Bronchial epithelial cell (primary cell): ENCODE measurements at regions not wholly inside any gene's neighbourhood (a gene's known extent, or its start where the extent isn't known, plus 50 kb on each side); places are given as distances from the start of the nearest gene placed in this dataset.
"Not testable (repeated sequence)": the region's sequence is repeated elsewhere in the genome, so short reads cannot be mapped to it uniquely, and the experiment has no call there.

Experiments used
- DNase-seq: peaks from one replicate; pipeline ENCODE4 v3.0.0-alpha.2; 2010; ENCODE audit warnings: low read depth
- FAIRE-seq: peaks from 2 replicates; lab custom pipeline; 2011; peaks lifted over from hg19 to GRCh38; lab: Jason Lieb, UNC
- H3K27me3 ChIP-seq: 2 replicates; pipeline ENCODE4 v1.5.1; 2011; ENCODE audit warnings: low read length; ENCODE audit not compliant: control insufficient read depth, insufficient read depth
- H3K36me3 ChIP-seq: 2 replicates; pipeline ENCODE4 v1.5.1; 2011; ENCODE audit warnings: low read length; ENCODE audit not compliant: control insufficient read depth, insufficient read depth
- H3K4me3 ChIP-seq: 2 replicates; pipeline ENCODE4 v1.5.1; 2011; ENCODE audit warnings: mild to moderate bottlenecking, low read depth, low read length, control low read depth
- CTCF ChIP-seq: IDR thresholded peaks from 2 replicates; pipeline ENCODE4 v1.5.1; 2011; ENCODE audit warnings: mild to moderate bottlenecking, moderate library complexity, low read length, control low read depth, inconsistent platforms; ENCODE audit not compliant: insufficient read depth, severe bottlenecking

- TF ChIP-seq CTCF: no peak
- no peaks in the 10 kb centered on the region for H3K36me3 ChIP-seq
- no peak for DNase-seq
- no peak overlapping the region for H3K4me3 ChIP-seq
- no peak for FAIRE-seq
- no peaks in the 10 kb centered on the region for H3K27me3 ChIP-seq
These were observed 90.1 kb upstream of the NEDD4L start for GRCh38 chr18:57953883-57954282.

GRCh38 chr18:57951999-57952774 is 91.8 kb upstream of the NEDD4L start:
- DNase-seq: peak; percentile 37
- Histone ChIP-seq H3K27me3 (no peaks in the 10 kb centered on the region), H3K4me3 (no peak overlapping the region), H3K36me3 (no peaks in the 10 kb centered on the region)
- FAIRE-seq: no peak
- no peak for TF ChIP-seq CTCF

GRCh38 chr18:57951117-57951796 is 92.8 kb upstream of the NEDD4L start:
- no peak for TF ChIP-seq CTCF
- no peak for FAIRE-seq

GRCh38 chr18:57950542-57950941 is 93.5 kb upstream of the NEDD4L start:
- Histone ChIP-seq H3K36me3 (no peaks in the 10 kb centered on the region), H3K27me3 (no peaks in the 10 kb centered on the region), H3K4me3 (no peak overlapping the region)
- FAIRE-seq: no peak
- no peak for TF ChIP-seq CTCF
- DNase-seq: peak; percentile 98

More at GRCh38 chr18:57951117-57951796, 92.8 kb upstream of the NEDD4L start:
- peak; percentile 87 for DNase-seq
- Histone ChIP-seq H3K36me3 (no peaks in the 10 kb centered on the region), H3K4me3 (no peak overlapping the region), H3K27me3 (no peaks in the 10 kb centered on the region)

- not testable (repeated sequence) for FAIRE-seq, DNase-seq, H3K36me3 ChIP-seq, H3K4me3 ChIP-seq, H3K27me3 ChIP-seq
These were observed 94.7 kb upstream of the NEDD4L start for GRCh38 chr18:57949335-57949734.

- H3K36me3 ChIP-seq: no peaks in the 10 kb centered on the region
- no peak for TF ChIP-seq CTCF
- FAIRE-seq (no peak), DNase-seq (peak; percentile 98)
- H3K4me3 ChIP-seq: no peak overlapping the region
- no peaks in the 10 kb centered on the region for H3K27me3 ChIP-seq
These were observed 96.9 kb upstream of the NEDD4L start for GRCh38 chr18:57947117-57947516.
